KMS-11 (cell line): ENCODE measurements at regions not wholly inside any gene's neighbourhood (a gene's known extent, or its start where the extent isn't known, plus 50 kb on each side); places are given as distances from the start of the nearest gene placed in this dataset.

Experiments used
- H2AFZ ChIP-seq: fragments of 200-600 bp; sonication (generic); 2 replicates; pipeline ENCODE4 v1.6.1; 2016; ENCODE audit warnings: antibody characterized with exemption, mixed run types, low read depth
- H3K27ac ChIP-seq: fragments of 200-600 bp; sonication (generic); 2 replicates; pipeline ENCODE4 v1.6.1; 2016; ENCODE audit warnings: mild to moderate bottlenecking, mixed run types
- H3K27me3 ChIP-seq: fragments of 200-600 bp; sonication (generic); 2 replicates; pipeline ENCODE4 v1.6.1; 2017; ENCODE audit warnings: mild to moderate bottlenecking, low read depth, mixed run types, moderate library complexity; ENCODE audit not compliant: insufficient read depth
- H3K36me3 ChIP-seq: fragments of 200-600 bp; sonication (generic); 2 replicates; pipeline ENCODE4 v1.6.1; 2017; ENCODE audit warnings: mild to moderate bottlenecking, mixed run types; ENCODE audit not compliant: insufficient read depth
- H3K4me1 ChIP-seq: fragments of 200-600 bp; sonication (generic); 2 replicates; pipeline ENCODE4 v1.6.1; 2016; ENCODE audit warnings: mild to moderate bottlenecking, low read depth, mixed run types; ENCODE audit not compliant: poor library complexity, severe bottlenecking
- H3K4me2 ChIP-seq: fragments of 200-600 bp; sonication (generic); 2 replicates; pipeline ENCODE4 v1.7.0; 2016; ENCODE audit warnings: mild to moderate bottlenecking, mixed run types
- H3K4me3 ChIP-seq: fragments of 200-600 bp; sonication (generic); IDR thresholded peaks from 2 replicates; pipeline ENCODE4 v1.6.1; 2017; ENCODE audit warnings: low read depth, low read length, mixed read lengths; ENCODE audit not compliant: insufficient read depth
- H3K79me2 ChIP-seq: fragments of 200-600 bp; sonication (generic); 2 replicates; pipeline ENCODE4 v1.6.1; 2016; ENCODE audit warnings: low read depth, mixed run types; ENCODE audit not compliant: insufficient read depth
- H3K9ac ChIP-seq: fragments of 200-600 bp; sonication (generic); 2 replicates; pipeline ENCODE4 v1.6.1; 2016; ENCODE audit warnings: mild to moderate bottlenecking, mixed run types
- H4K20me1 ChIP-seq: fragments of 200-600 bp; sonication (generic); 2 replicates; pipeline ENCODE4 v1.6.1; 2016; ENCODE audit warnings: mild to moderate bottlenecking, mixed run types; ENCODE audit not compliant: insufficient read depth
- TF ChIP-seq, protein P1 (sequence below): fragments of 200-600 bp; sonication (generic); conservative IDR thresholded peaks from 2 replicates; pipeline ENCODE4 v1.6.1; 2017; ENCODE audit warnings: low read depth, mild to moderate bottlenecking, antibody characterized with exemption, low read length, moderate library complexity, mixed read lengths

DNA sequence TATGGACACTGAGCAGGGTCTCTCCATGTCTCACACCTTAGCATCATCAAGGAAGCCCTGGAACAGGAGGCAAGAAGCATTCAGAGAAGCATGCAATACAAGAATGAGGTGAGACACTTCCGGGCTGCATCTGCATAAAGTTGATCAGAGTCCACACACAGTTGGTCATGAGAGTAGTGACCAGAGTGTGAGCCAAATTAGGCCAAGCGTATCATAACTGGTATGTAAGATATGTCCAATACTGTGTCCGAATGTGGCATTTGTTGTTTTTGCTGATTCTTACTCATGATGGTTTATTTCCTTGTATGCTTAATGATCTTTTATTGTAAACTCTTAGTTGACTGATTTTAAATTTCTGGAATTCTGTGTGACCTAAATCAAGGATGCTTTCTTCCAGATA, 315.7 kb downstream of the INSC start:
- Histone ChIP-seq H3K27me3 (no peaks in the 10 kb centered on the region), H3K4me1 (no peaks in the 10 kb centered on the region), H3K9ac (no peak overlapping the region), H3K36me3 (no peaks in the 10 kb centered on the region), H3K27ac (no peak overlapping the region), H3K4me3 (no peak overlapping the region), H2AFZ (no peak overlapping the region), H4K20me1 (no peaks in the 10 kb centered on the region), H3K4me2 (no peak overlapping the region), H3K79me2 (no peaks in the 10 kb centered on the region)
- TF ChIP-seq, protein P1, sequence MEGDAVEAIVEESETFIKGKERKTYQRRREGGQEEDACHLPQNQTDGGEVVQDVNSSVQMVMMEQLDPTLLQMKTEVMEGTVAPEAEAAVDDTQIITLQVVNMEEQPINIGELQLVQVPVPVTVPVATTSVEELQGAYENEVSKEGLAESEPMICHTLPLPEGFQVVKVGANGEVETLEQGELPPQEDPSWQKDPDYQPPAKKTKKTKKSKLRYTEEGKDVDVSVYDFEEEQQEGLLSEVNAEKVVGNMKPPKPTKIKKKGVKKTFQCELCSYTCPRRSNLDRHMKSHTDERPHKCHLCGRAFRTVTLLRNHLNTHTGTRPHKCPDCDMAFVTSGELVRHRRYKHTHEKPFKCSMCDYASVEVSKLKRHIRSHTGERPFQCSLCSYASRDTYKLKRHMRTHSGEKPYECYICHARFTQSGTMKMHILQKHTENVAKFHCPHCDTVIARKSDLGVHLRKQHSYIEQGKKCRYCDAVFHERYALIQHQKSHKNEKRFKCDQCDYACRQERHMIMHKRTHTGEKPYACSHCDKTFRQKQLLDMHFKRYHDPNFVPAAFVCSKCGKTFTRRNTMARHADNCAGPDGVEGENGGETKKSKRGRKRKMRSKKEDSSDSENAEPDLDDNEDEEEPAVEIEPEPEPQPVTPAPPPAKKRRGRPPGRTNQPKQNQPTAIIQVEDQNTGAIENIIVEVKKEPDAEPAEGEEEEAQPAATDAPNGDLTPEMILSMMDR = no peak

DNA sequence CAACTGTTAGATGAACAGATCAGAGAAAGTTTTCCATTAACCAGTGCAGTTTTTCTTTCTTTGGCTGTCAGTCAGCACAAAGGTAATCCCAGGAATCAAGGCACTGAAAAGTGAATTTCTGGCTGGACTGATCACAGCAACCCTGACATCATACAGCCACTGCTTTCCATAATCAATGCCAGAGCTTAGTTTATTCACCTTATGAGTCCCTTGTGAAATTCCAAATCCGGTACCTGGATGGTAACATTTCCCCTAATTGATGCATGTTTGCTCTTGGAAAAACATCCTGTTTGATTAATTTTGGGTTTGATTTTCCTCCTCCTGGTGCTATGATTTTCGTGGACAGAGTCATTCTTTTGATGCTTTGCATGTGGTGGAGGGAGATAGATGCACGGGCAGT, 319.8 kb downstream of the INSC start:
- H3K36me3 ChIP-seq = no peaks in the 10 kb centered on the region
- H3K4me2 ChIP-seq = no peak overlapping the region
- TF ChIP-seq, protein P1 = no peak
- no peak overlapping the region for H3K4me3 ChIP-seq
- H3K27me3 ChIP-seq = no peaks in the 10 kb centered on the region
- no peak overlapping the region for H2AFZ ChIP-seq
- H3K9ac ChIP-seq = no peak overlapping the region
- no peaks in the 10 kb centered on the region for H4K20me1 ChIP-seq
- no peak overlapping the region for H3K27ac ChIP-seq
- no peaks in the 10 kb centered on the region for H3K4me1 ChIP-seq
- H3K79me2 ChIP-seq = no peaks in the 10 kb centered on the region

DNA sequence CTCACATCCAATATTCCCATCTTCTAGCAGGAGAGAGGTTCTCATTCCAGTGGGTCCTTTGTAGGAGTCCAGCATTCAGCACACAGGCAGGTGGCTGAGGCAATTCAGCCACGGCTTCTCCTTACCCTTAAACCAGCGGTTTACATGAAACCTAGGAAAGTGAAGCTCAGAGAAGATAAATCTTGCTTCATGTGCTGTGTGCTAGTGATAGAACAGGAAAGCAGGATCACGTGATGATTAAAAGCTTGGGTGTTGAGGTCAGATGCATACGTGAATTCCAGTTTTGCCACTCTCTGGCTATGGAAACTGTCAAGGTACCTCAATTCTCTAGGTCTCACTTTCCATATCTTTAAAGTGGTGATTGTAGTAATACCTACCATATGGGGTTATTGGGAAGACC, 331.6 kb downstream of the INSC start:
- no peaks in the 10 kb centered on the region for H3K36me3 ChIP-seq
- H2AFZ ChIP-seq = no peak overlapping the region
- H3K27me3 ChIP-seq = no peaks in the 10 kb centered on the region
- TF ChIP-seq, protein P1 = no peak
- H3K27ac ChIP-seq = no peak overlapping the region
- H3K4me3 ChIP-seq = no peak overlapping the region
- H3K4me1 ChIP-seq = no peaks in the 10 kb centered on the region
- H3K4me2 ChIP-seq = no peak overlapping the region
- H3K79me2 ChIP-seq = no peaks in the 10 kb centered on the region
- no peak overlapping the region for H3K9ac ChIP-seq
- H4K20me1 ChIP-seq = no peaks in the 10 kb centered on the region

DNA sequence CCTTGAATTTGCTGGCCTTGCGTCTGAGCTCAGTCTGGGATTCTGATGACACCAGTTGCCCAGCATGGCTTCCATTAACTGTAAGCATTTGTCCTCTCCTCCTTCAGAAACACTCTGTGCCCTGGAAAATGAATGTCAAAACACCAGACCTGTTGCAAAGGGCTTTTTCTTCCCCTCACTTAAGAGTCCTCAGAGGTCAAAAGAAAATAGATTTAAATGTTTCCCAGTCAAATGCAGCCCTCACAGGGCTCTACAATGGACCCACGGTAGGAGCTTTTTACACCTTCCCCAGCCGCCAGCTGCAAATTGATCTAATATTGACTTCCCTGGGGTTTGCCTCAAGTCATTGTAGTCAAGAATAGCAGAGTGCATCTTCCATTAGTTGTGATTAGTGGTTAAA, 332.2 kb downstream of the INSC start:
- H4K20me1 ChIP-seq = no peaks in the 10 kb centered on the region
- no peak overlapping the region for H3K27ac ChIP-seq
- H3K4me1 ChIP-seq = no peaks in the 10 kb centered on the region
- H3K4me2 ChIP-seq = no peak overlapping the region
- no peaks in the 10 kb centered on the region for H3K27me3 ChIP-seq
- TF ChIP-seq, protein P1 = no peak
- no peak overlapping the region for H3K4me3 ChIP-seq
- no peaks in the 10 kb centered on the region for H3K79me2 ChIP-seq
- H3K9ac ChIP-seq = no peak overlapping the region
- no peak overlapping the region for H2AFZ ChIP-seq
- no peaks in the 10 kb centered on the region for H3K36me3 ChIP-seq

DNA sequence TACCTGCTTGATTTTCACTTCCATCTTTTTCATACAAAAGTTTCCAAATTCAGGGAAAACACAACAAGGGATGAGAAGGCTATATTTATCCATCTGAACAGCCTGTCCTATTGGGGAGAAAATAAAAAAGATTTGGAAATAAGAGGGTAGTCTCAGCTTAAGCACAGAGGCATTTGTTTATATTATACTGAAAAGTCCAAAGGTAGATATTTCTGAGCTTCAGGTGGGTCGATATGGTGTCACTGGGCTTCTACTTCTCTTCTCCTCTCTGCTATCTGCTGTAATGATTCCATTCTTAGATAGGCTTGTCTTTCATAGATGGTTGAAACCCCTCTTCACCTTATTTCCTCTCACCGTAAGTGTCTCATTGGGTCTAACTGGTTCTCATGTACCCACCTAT, 337.0 kb downstream of the INSC start:
- no peaks in the 10 kb centered on the region for H3K4me1 ChIP-seq
- no peak overlapping the region for H3K27ac ChIP-seq
- no peaks in the 10 kb centered on the region for H4K20me1 ChIP-seq
- H3K4me3 ChIP-seq = no peak overlapping the region
- no peaks in the 10 kb centered on the region for H3K27me3 ChIP-seq
- no peak overlapping the region for H2AFZ ChIP-seq
- no peaks in the 10 kb centered on the region for H3K79me2 ChIP-seq
- no peaks in the 10 kb centered on the region for H3K36me3 ChIP-seq
- TF ChIP-seq, protein P1 = no peak
- no peak overlapping the region for H3K4me2 ChIP-seq
- no peak overlapping the region for H3K9ac ChIP-seq
